ENCODE measurements at regions not wholly inside any gene's neighbourhood (a gene's known extent, or its start where the extent isn't known, plus 50 kb on each side); places are given as distances from the start of the nearest gene placed in this dataset.
"Not testable (repeated sequence)": the region's sequence is repeated elsewhere in the genome, so short reads cannot be mapped to it uniquely, and the experiment has no call there.

DNA sequence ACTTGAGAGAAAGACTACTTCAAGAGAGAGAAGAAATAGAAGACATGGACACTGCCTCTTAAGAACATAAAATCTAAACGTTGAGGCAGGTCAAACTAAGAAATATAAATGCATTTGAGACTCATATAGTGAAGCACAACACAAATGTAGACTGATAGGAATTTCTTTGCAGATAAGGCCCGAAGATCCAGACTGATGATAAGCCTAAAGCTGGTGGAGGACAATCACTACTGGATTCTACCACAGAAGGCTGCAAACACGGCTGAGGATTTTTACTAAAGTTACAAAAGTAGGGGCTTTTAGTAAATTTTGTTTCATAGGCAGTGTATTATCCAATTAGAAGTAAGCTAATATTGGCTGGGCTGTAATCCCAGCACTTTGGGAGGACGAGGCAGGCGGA, 278.3 kb downstream of the RAP2B start:
- no peak for DNase-seq (ENCODE audit: low read depth)

DNA sequence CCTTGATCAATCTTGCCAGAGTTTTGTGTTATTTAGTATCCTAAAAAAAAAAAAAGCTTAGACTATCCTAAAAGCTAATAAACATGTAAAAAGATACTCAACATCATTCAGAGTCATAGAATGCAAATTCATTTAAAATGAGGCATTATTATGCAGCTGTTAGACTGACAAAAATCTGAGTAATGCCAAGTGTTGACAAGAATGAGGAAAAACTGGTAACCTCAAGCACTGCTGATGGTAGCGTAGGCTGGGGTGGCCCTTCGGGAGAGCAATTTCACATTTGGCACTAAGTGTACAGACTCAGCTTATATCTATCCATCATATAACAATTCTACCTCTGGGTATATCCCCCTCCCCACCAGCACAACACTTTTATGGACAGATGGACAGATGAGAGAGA, 280.4 kb downstream of the RAP2B start:
- DNase-seq (ENCODE audit: low read depth) = no peak

DNA sequence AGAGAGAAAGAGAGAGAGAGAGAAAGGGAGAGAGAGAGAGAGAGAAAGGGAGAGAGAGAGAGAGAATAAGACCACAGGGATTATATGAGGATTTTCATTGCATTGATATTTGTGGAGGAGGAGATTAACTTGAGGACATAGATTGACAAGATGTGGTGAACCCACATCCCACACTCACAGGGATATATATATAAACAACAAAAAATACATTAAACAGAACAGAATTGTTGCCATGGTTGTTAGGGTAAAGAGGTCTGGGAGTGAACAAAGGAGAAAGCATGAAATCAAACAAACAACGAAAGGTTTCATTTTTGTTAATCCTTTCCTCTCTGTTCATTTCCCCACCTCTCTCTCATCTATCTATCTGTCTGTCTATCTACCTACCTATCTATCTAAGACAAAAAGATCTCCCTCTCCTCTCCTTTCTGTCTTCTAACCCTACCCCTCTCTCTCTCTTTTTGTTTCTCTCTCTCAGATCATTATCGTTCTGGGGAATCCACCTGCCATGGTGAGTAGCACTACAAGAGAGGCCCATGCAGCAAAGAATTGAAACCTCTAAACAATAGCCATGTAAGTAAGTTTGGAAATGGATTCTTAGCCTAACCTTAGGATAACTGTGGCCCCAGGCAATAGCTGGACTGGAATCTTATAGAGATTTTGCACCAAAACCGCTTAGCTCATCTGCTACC, 280.9 kb downstream of the RAP2B start:
- DNase-seq (ENCODE audit: low read depth) = no peak

DNA sequence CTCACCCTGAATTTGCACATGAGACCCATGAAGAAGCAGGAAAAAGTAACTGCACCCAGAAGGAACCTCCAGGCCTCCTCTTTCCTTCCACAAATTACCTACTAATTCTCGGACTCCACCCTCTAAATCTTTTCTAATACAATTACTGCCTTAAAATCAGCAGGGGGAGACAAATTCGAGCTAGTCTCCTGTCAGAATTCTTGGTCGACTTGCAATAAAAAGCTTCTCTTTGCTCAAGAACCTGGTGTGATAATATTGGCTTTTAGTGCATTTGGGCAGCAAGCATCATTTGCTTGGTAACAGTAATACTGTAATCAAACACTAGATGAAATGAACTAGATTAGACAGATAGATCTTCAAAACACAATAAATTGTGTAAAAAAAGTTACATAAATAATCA, 281.9 kb downstream of the RAP2B start:
- no peak for DNase-seq (ENCODE audit: low read depth)

DNA sequence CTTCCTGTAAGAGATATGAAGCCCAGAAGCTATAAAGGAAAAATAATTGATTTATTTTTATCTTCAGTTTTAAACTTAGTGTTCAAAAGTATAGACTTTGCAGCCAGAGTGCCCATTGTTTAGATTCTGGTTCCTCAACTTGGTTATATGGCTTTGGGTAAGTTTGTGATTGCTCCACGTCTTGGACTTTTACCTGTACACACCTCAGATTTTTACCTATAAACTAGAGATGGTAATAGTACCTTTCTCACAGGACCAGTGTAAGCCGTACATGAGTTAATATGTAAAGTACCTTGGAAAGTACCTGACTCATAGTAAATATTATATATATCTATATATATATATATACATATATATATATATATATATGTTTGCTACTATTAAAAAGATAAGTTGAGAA, 283.8 kb downstream of the RAP2B start:
- no peak for DNase-seq (ENCODE audit: low read depth)

DNA sequence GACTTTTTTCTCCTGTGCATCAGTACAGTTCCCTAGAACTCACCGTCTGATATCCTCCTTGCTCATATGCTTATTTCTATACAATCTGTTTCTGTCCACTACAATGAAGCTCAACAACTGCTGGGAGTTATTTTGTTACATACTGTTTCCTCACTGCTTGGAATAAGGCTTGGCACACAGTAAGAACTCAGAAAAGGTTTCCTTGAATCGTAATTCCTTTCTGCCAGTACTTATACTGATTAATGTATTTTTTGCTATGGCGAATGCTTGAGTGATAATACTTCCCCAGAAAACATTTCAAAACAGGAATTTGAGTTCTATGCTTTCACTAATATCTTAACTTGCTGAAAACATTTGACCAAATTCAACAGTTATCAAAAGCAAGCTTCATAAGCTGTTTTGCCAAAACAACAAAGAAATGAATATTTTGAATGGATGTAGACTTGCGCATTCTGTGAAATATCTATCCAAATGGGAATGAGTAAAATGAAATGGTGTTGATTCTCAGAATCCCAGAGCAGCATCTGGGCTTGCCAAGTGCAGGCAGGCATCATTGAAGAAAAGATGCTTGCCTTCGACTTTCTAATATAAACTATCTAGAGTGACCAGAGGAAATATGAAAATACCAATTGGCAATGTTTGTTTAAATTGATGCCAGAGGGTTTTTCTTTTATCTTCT, 286.3 kb downstream of the RAP2B start:
- DNase-seq (ENCODE audit: low read depth) = no peak

DNA sequence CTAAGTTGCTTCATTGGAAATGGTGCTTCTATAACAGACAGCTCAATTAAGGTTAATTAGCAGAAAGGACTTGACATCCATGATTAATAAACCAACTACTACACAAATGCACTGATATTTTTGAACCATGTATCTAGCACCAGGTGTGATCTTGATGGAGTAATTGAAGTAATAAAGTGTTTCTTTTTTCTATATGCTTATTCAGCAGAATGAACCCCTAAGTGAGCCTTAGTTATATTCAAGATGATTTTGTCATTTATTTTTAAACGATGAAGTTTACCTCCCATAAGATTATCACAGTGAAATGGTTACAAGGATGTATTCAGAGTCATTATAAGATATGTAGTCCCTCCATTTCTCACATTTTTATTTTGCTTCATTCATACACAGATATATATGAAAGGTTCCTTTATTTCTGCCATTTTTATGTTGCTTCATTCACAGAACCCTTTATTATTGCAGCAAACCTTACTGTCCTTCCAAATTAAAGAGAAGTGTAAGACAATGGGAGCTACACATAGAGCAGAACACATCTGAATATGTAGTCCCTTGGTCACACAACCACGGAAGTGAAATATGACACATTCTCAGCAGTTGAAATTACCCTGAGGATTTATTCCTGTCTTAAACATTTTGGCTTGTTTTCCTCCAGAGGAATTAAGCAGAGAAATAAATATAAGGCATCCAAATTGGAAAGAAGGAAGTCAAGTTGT, 295.0 kb downstream of the RAP2B start:
- DNase-seq (ENCODE audit: low read depth) = no peak

DNA sequence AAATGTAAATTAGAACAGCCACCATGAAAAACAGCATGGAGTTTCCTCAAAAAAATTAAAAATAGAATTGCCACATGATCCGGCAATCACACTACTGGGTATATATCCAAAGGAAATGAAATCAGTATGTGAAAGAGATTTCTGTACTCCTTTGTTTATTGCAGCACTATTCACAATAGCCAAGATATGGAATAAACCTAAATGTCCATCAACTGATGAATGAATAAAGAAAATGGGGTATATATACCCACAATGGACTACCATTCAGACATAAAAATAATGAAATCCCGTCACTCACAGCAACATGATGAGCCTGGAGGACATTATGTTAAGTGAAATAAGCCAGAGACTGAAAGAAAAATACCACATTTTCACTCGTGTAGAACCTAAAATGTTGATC, 296.9 kb downstream of the RAP2B start:
- no peak for DNase-seq (ENCODE audit: low read depth)

DNA sequence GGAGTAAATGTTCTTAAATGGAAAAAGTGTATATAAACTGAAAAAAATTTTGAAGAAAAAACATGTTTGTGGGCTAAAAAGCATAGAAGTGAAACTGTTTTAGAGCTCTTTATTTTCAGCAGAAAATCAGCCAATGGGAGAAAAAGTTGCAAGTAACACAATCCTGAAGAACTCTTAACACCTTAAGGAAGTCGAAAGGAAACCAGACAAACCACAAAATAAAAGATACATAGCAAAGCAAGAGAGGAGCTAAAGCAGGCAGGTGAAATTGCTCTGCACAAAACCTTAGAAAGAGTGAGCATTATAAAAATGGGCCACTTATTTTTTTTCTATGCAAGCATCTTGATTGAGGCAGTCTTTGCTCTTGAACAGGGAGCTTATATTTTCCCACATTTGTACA, 300.5 kb downstream of the RAP2B start:
- no peak for DNase-seq (ENCODE audit: low read depth)

DNA sequence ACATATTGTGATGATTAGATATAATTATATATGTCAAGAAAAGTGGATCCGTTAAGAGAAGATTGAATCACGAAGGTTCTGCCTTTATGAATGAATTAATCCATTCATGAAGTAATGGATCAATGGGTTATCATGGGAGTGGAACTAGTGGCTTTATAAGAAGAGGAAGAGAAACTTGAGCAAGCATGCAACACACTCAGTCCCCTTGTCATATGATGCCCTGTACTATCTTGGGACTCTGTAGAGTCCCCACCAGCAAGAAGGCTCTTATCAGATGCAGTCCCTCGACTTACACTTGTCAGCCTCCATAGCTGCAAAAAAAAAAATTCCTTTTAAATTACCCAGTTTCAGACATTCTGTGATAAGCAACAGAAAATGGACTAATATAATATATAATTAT, 301.9 kb downstream of the RAP2B start:
- DNase-seq (ENCODE audit: low read depth) = no peak

DNA sequence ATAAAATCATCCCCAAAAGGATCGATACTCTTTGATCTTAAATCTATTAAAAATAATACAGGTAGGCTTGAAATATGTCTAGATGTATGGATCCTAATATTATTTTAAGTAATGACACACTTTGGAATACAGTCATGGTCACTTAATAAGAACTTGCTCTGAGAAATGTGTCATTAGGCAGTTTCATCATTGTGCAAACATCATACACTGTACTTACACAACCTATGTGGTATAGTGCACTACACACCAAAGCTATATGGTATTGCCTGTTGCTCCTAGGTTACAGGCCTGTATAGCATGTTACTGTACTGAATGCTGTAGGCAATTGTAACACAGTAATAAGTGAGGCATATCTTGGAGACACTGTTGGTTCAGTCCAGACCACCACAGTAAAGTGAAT, 307.1 kb downstream of the RAP2B start:
- DNase-seq (ENCODE audit: low read depth) = no peak

DNA sequence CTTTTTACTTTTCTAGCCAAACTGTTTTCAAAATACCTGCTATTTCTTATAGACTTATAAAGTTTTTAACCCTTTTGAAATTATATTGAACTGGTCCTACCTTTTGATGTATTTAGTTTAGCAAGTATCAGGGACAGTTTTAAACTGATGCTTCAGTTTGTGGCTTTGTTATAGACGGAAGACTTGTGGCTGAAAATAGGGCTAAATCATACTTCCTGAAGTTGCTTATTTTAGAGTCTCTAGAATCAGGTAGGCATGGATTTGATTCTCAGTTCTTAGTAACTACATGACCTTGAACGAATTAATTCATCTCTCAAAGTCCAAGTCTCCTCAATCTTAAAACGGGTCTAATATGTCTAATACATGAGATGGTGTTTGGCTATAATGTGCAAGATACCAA, 322.8 kb downstream of the RAP2B start:
- DNase-seq (ENCODE audit: low read depth) = no peak

DNA sequence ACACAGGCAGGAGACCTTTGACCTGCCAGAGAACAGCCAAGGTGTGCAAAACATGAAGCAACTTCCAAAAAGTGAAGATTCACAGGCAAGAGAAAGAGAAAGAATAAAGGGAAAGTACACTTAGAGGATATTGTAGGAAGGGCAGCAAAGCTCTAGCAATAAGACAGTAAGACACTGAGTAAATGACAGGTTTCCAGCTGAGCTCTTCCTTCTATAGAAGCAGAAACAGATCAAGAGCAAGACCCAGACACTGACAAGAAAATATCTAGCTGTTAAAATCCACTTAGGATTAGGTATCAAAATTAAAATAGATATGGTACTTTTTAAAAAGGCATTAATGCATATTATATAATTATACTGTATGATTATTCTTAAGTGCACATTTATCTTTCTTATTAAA, 333.4 kb downstream of the RAP2B start:
- no peak for DNase-seq (ENCODE audit: low read depth)

DNA sequence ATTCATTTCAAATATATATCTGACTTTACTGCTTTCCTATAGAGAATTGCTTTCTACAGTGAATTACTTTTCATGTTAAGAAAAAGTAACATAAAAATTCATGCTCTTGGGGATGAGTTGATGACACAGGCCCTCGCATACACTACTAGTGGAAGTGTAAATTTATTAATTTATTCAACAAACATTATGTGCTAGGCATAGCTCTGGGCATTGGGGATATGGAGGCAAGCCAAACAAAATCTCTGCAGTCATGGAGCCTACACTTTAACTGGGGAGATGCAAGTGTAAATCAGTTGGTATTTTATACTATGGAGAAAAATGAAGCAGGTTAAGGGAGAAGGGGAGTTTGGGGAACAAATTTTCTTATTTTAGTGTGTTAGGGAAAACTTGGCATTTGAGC, 340.7 kb downstream of the RAP2B start:
- no peak for DNase-seq (ENCODE audit: low read depth)

DNA sequence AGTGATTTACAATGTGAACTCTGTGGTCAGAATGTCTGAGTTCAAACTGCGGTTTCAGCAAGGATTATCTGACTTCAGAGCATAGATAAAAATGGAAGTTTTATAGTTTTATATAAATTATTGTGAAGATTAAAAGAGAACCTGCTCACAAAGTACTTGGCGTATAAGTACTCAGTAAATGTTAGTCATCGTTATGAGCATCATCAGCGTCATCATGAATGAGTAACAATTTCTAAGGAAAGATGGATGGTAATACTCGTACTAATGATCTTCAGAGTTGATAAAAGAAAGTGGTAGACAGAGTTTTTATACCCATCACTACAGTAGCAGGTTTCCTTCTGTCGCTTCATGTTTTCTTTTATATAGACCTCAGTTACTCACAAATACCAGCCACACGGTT, 341.8 kb downstream of the RAP2B start:
- DNase-seq (ENCODE audit: low read depth) = peak; percentile 25

DNA sequence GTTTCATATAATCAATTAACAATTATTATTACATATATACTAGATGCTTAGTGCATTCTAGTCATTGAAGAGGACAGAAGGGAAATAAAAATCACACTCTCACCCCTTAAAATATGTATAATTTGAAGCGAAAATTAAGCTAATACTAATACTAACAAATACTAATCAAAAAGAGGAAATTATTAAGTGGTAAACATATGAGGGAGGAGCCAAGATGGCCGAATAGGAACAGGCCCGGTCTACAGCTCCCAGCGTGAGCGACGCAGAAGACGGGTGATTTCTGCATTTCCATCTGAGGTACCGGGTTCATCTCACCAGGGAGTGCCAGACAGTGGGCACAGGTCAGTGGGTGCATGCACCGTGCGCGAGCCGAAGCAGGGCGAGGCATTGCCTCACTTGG, 344.2 kb downstream of the RAP2B start:
- not testable (repeated sequence) for DNase-seq (ENCODE audit: low read depth)

DNA sequence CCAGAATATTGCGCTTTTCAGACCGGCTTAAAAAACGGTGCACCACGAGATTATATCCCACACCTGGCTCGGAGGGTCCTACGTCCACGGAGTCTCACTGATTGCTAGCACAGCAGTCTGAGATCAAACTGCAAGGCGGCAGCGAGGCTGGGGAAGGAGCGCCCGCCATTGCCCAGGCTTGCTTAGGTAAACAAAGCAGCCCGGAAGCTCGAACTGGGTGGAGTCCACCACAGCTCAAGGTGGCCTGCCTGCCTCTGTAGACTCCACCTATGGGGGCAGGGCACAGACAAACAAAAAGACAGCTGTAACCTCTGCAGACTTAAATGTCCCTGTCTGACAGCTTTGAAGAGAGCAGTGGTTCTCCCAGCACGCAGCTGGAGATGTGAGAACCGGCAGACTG, 344.7 kb downstream of the RAP2B start:
- DNase-seq (ENCODE audit: low read depth) = not testable (repeated sequence)

DNA sequence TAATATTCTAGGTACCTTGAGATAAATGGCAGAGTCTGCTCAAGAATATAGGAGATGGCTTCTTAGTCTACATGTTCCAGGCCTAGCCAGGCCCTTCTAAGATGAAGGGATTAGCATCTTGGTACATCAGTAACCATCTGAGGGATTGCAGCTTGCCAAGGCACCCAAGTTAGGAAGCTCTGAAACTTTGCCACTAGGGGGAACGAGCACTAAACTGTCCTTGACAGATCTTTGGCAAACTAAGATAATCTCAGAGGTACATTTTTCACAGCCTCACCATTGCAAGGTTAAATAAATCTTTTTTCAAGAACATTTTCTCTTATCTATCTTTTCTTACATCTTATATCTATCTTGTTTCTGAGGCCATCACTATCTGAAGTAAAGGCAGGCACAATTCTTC, 351.2 kb downstream of the RAP2B start:
- DNase-seq (ENCODE audit: low read depth) = no peak

DNA sequence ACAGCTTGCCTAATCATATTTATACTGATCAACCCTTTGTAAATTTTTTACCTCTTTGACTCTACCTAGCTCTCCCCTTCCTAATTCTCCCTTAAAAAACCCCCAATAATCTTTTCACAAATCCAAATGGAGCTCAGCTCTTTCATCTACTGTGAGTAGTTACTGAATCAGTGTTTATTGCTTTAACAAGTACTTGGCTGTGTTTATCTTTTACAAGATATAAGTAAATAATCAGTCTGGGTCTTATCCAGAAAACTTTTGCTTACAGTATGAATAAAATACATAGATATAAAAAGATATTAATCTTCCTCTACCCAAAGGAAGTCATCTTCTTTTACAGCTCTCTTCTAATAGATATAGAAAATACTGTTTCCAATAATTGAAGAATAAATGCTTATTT, 366.4 kb downstream of the RAP2B start:
- no peak for DNase-seq (ENCODE audit: low read depth)

DNA sequence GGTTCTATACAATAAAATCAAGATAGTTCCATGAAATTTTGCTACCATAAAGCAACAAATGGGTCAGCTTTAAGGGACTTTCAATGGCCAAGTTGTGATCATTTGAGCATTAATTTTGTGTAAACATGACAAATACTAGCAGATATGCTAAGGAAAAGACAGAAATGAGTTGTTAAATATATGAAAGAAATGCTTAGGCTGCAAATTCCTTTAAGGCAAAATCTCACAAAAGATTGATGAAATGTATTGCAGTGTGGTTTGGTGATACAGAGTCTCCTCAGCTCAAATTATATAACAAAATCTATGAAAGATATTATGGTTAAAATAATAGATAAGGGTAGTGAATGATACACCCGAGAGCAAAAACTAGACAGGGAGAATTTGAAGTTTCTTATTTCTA, 377.2 kb downstream of the RAP2B start:
- DNase-seq (ENCODE audit: low read depth) = no peak

DNA sequence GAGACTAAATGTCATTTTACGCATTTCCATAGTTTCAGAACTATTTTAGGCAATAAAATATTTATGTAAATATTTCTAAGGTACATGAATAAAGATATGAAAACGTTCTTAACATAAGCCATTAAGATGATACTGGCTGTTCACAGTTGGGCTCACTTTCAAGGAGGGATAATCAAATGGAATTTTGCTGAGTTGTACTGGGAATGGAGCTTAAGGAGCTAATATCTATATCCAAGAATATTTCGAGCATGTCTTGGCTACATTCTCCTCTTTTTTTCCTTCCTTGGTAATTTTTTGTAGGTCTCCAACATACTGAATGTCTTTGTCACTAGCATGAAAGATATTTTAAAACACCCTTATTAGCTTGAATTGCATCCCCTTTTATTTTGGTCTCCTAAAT, 383.4 kb downstream of the RAP2B start:
- no peak for DNase-seq (ENCODE audit: low read depth)

DNA sequence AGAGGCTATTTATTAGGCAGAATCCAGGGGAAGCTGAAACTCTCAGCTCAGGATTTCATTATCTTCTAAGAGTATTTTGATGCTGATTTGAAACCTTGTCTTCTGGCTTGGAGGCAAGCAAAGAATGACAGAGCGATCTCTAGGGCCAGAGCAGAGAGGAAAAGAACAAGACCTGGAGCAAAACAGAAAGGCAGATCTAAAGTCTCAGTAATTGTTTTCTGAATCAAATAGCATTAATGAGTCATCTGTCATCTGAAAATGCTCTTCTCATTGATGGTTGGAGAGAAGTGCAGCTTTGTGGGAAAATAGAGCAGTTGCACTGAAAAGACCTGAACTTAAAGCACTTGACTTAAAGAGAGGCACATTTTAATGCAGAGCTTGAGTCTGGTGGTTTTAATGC, 385.9 kb downstream of the RAP2B start:
- no peak for DNase-seq (ENCODE audit: low read depth)

DNA sequence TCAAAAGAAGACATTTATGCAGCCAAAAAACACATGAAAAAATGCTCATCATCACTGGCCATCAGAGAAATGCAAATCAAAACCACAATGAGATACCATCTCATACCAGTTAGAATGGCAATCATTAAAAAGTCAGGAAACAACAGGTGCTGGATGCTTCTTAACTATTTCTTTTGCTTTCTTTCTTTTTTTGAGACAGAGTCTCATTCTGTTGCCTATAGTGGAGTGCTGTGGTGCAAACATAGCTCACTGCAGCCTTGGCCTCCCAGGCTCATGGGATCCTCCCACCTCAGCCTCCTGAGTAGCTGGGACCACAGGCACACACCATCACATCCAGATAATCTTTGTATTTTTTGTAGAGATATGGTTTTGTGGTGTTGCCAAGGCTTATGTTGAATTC, 387.7 kb downstream of the RAP2B start:
- not testable (repeated sequence) for DNase-seq (ENCODE audit: low read depth)

All from HT1080 (cell line).